HG02610 (cell line): ENCODE measurements at regions not wholly inside any gene's neighbourhood (a gene's known extent, or its start where the extent isn't known, plus 50 kb on each side); places are given as distances from the start of the nearest gene placed in this dataset.

Experiments used
- ATAC-seq: cut with Tn5 transposase; IDR thresholded peaks from one replicate; pipeline ENCODE4 v1.9.1; 2021; ENCODE audit warnings: mild to moderate bottlenecking, moderate library complexity; ENCODE audit not compliant: unreplicated experiment

DNA sequence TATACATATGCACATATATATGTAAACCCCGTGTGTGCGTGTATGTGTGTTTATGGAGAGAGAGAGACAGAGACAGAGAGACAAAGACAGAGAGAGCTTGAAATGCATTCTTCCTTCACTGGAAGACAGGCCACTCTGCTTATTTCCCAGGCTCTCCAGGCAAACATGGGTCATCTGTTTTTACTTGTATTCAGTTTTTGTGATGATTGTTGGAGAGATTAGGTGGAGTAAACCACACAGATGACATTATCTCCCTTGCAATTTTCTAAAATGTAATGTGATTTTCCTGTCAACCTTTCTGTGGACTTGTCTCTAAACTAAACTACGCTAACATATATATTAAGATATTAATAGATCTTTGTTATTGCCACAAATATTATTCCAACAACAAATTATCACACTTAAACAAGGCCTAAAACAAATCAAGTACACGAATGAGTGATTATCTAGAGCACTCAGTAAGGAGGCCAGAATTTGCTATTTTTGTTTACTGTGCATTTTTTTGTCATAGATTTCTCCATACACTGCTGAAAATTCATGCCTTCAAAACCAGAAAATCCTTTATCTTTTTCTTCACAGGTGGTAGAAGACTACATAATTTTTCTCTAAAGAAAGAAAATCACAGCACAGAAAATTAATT is 251.8 kb upstream of the SLIT2 start:
- ATAC-seq: no peak

DNA sequence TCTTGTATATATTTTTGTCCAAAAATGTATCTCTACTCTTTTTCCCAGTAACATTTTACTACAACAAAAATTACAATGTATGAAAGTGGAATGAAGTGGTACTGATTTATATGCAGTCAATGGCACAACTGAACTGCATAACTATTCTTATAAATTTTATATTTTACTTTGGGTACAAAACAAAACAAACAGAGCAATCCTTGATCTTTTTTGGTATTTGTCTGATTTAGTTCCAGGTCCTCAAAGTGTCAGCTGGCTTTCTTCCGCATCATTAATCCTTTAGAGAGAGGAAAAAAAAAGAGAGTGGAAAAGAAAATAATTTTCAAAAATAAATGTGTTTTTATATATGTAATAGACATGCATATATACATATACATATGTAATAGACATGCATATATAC is 252.4 kb upstream of the SLIT2 start:
- ATAC-seq: no peak

DNA sequence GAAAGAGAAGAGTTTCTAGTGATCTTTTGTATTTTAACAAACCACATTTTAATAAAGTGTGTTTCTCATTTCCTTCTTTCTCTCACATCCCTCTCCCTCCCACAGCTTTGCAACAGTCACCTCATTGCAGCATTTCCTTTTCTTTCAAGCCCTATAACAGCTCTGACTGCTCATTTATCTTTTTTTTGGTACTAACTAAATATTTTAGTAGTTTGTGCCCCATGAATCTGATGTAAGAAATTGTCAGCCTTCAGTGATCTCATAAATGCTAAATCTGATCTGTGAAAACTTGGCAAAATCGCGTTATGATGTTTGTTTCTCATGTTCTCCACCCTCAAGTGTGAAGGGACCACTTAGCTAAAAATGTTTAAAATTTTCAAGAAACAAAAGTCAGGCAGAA is 258.5 kb upstream of the SLIT2 start:
- no peak for ATAC-seq

DNA sequence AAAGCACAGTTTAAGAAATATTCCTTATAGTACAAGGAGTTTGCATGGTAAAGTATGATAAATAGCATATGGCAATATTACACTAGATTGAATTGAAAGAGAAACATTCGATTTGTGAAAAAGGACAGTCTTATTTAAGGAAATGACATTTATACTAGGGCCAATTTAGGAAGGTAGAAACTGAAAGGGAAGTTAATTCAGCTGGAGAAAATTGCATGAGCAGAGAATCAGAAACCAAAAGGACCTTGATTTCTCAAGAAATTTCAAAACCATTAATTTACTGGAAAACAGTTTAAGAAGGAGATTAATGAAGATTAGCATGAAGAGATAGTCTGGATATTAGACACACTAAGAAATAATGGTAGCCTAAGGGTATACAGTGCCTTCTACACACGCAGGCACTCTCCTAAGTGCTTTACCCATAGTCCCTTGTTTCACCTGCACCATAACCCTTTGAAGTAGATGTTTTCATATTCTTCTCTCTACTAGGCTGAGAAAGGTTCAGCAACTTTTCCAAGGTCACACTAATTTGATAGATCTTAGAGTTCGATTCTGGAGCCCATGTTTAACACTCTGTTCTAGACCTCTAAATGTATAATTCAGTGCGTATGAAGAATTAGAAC is 259.1 kb upstream of the SLIT2 start:
- no peak for ATAC-seq

DNA sequence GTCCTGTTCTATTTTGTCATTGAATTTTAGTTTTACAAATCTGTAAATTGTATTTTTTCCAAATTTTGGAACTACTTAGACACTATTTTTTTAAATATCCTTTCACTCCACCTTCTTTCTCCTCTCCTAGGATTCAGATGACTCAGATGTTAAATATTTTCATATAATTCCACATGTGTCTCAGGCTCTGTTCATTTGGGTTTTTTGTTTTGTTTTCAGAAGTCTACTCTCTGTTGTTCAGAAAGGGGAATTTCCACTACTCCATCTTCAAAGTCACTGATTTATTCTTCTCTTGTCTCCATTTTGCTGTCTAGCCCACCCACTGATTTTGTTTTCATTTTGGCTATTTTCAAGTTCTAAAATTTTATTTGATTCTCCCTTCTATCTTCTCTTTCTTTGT is 264.0 kb upstream of the SLIT2 start:
- no peak for ATAC-seq

DNA sequence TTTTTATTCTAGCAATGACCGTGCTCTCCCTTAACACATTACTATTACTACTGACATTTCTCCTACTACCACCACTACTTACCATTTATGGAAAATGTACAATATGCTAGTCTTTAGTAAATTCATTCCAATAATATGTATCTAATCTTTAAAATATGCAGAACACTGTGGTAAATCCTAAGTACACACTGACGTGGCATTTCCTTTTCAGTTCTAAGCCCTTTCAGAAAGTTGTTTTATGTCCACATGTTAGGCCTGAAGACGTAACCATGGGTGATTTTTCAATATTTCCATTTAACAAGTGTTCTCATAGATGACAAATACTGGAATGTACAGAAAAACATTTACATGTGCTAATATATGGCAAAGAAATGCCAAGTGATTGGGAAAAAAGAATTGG is 268.6 kb upstream of the SLIT2 start:
- ATAC-seq: no peak

DNA sequence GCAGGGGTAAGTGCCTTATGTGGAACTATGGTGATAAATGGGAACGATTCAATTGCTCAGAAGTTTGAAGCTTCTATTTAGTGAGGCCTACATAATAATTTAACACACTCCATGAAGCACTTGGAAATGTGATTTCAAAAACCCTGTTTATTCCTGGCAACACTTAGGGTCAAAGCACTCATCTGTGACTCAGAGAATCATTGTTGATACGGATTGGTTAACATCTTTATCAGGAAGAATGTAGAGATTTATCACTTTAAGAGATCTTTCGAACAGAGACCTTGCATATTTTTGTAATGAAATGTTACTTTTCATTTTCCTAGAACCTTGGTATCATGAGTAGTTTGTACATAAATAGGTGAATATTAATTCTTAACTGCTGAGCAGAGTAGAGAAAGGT is 269.1 kb upstream of the SLIT2 start:
- ATAC-seq: no peak

DNA sequence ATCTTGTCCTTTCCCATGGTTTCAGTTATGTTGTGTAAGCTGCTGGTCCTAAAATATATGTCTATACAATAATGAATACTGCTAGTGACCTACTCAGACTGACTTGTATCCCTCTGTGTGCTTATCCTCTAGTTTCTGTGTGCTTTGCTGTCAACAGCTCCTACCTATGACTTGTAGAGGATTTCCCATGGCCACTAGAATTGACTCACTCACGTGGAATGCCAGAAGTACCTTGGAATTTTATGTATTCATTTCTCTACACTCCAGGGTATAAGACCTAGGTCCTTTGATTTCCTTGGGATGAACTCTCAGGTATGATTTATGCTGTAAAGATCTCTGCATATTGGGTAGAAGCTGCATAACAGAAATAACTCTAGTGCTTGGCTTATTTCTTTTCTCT is 279.9 kb upstream of the SLIT2 start:
- no peak for ATAC-seq

DNA sequence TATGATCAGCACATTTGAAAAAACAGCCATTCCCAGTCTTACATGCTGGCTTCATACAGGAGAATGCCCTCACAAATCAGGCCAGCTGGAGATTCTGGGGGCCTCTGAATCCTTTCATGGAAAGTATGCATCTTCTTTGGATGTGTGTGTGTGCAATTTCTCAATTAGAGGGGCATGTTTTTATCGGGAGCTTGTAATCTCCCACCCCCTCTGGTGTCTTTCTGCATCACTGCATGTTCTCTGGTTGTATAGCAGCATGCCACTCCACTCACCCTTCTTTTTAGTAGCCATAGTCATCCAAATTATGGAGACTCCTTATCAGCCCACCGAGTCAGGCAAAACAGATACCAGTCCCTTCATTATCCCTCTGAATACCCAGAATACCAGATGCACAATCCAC is 282.2 kb upstream of the SLIT2 start:
- no peak for ATAC-seq

DNA sequence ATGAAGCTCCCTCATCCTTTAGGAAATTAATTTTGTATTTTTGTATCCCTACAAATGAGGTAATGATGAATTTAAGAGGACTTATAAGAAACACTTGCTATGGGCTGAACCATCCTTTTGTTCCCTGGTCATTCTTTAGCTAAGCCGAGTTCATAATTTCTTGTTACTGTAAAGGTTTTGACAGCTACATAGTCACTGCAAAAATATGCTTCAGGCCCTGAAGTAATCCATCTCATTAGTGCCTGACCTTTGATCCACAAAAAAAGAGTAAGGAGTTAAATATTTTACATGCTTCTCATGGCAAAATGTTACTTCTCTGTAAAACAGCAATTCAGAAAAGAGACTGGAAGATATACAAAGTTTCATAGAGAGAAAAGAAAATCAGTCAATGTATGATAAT is 290.6 kb upstream of the SLIT2 start:
- no peak for ATAC-seq

DNA sequence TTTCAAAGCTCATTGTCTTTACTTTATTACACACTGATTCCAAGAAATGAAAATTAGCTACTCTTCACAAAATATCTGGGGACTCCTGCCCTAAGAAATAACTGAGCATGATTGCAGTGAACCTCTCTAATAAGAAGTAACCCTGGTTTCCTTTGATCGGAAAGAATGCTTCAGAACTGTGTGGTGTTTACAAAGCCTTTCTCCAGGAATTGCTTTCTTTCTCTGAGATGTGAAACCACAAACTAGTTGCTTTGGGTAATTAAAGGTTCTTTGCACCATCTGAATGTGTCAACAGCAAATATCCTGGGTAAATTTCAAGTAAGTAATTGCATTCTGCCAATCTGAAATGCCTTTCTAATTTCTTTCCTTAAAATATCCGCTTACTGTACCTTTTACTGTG is 292.9 kb upstream of the SLIT2 start:
- ATAC-seq: no peak

DNA sequence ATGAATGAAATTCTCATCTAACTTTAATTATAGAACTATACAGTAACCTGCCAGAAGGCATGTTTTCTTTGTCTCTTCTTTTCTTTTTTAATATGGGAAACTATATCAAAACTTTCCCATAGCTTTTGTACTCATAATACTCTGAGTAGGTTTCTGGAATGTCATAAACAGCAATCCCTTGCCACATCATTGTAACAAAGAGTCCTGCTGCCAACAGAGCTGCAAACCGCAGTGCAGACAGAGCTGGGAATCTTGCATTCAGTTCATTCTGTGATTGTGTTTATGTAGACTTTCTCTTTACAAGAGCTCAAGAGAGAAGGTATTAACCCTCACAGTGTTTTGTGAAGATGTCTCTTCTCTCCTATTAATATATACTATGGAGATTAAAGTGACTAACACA is 304.4 kb upstream of the SLIT2 start:
- ATAC-seq: no peak

DNA sequence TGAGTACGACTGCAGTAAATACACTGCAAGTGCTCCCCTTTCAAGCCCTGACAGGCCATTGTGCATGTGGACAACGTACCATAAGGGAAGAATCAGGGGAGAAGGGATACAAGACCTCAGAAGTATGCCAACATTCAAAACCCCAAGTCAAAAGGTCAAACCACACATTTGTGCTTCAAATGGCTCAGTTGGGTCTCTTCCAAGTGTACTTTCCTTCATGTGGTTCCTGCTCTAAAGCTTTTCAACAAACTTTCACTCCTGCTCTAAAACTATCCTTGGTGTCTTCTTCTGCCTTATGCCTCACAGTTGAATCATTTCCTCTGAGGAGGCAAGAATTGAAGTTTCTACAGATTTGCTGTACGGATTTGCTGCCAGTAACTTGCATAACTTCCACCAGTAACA is 305.7 kb upstream of the SLIT2 start:
- no peak for ATAC-seq

DNA sequence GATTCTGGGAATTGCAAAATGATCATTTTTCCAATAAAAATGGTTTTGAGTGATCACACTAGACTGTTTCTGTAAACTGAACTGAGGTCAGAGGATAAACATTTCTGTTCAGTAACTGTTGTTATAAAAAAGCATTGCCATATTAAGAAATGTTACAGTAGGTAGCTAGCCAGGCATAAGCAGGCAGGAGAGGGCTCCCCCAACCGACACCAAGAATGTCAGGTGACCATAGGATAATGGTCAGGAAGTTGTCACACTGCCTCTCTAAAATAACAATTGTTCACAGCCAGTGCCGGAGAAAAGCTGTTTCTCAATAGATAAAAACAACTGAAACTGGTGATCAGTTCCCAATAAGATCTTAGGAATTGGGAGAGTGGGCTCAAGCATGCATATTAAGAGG is 306.2 kb upstream of the SLIT2 start:
- ATAC-seq: no peak

DNA sequence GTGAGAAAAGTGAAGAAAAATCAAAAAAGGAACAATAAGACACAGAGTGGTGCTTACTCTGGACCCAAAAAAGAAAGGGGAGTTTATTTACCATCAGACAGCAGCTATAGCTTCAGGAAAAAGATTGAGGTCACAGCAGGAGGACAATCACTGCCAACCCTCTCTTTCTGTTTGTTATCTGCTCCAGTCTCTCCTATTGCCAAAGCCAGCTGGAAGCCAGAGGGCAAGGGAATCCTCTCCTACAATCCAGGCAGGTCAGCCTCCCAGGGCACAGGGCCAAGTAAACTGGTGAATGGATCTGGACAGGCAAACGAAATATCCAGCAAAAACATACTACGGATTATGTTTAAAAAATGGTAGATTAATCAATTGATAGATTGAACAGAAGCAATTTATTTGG is 306.9 kb upstream of the SLIT2 start:
- ATAC-seq: no peak

DNA sequence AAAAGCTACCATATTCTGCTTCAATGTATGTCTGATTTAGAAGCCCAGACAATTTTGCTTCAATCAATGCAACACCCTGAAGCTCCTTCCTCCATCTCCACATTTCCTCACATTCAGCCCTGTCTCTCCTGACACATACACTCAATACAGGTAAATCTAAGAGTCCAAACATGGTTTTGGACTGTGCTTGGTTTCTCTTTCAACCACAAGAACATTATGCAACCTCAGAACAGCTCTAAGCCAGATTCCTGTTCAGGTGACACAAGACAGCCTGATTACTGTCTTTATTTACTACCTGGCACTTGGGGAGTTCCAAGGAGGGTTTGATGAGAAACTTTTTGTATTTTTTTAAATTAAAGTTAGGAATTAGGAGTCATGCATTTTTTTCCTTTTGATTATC is 307.5 kb upstream of the SLIT2 start:
- ATAC-seq: no peak

DNA sequence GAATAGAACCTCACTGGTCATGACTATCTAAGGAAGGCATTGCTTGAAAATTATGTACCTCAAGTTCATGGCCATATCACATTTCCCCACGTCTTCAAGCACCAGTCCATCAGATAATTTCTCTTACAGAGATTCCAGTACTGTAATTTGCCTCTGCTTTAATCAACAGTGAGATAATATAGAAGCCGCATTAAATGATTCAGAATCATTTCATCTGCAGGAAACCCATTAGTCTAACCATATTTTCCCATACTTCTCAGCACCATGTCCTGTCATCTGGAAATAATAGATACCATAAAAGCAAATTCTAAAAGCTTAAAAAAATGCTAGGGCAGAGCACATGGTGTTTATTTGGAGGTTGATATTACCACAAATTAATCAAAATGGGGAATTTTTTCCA is 310.3 kb upstream of the SLIT2 start:
- no peak for ATAC-seq

DNA sequence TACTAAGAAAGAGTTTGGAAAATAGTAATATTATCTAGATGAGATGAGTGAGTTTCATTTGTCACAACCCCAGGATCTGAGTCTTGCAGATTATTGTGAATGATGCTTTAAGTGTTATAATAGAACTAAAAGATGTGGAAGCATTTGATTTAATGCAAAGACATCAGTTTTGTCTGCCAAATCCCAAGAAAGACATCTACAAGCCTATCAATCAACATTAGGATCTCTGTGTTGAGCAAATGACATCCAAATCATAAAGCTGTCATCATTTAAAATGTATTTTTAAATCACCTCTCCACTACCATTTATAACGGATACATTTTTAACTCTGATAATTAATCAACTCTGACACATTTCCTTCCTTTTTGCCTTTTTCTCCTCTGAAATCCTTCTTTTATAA is 310.8 kb upstream of the SLIT2 start:
- no peak for ATAC-seq

DNA sequence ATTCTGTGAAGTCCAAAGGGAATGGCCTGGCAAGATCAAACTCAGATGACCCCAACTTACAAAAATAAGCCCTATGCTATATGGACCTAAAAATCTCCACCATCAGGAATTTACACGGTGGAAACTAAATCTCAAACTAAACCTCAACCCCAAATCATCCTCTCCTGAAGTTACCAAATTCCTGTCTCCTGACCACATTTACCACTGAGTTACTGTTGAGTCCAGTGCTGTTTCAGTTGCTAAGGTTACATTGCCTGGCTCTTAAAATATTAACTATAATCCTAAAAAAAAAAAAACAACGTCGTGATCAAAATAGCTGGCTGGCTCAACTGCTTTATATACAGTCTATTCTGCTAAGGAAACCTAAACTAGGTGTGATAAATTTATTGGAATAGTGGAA is 315.2 kb upstream of the SLIT2 start:
- no peak for ATAC-seq

DNA sequence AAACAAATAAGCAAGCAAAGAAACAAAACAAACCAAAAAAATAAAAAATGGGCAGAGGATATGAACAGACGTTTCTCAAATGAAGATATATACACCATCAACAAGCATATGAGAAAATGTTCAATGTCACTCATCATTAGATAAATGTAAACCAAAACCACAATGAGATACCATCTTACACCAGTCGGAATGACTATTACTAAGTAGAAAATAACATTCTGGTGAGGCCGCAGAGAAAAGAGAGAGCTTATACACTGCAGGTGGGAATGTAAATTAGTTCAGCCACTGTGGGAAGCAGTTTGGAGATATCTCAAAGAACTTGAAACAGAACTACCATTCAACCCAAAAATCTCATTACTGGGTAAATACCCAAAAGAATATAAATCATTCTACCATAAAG is 321.0 kb upstream of the SLIT2 start:
- ATAC-seq: no peak

DNA sequence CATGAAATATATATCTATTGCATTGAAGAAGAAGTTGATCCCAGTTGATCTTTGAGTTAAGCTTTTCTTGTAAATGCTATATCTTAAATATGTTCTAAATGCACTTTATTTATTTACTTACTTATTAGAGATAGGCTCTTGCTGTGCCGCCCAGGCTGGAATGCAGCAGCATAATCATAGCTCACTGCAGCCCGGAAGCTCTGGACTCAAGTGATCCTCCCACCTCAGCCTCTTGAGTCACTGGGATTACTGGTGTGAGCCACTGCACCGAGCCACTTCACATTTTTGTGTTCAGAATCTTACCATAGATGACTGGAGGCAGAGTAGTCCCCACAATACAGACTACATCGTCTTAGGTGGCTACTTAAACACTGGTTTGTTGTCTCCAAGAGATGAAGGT is 324.3 kb upstream of the SLIT2 start:
- ATAC-seq: no peak

DNA sequence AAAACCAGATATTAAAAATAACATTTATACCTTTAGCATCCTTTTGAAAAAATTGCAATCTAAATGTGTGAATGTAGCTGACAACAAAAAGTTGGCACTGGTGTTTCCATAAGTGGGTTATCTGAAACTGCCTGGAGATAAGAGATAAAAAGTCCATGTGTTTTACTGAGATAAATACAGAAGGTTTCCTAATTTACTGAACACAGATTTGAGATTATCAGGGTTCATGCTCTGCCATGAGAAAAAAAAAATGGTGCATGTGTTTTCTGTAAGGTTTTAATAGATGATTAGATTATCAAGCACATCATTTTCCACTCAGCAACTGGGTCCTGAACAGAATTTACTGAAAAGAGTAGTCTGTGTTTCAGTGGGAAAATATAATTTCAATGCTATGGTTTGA is 326.2 kb upstream of the SLIT2 start:
- ATAC-seq: no peak

DNA sequence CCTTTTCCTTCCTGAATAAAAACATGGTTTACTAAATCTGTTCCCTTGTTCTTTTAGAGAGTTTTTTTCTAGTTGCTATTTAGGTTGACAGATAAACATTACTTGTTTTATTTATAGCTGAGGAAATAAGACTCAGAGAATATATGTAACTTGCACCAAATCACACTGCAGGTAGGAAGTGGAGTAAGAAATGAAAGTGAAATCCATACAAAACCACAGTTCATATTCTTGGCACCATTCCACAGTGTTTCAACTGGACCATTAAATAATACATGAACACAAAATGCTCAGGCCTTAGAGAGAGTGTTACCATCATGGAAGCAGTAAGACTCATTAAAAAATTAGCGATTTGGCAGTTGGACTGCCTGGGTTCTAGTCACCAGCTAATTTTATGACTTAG is 326.9 kb upstream of the SLIT2 start:
- ATAC-seq: no peak
